Keratinocyte (primary cell): ENCODE measurements at regions not wholly inside any gene's neighbourhood (a gene's known extent, or its start where the extent isn't known, plus 50 kb on each side); places are given as distances from the start of the nearest gene placed in this dataset.
"Not testable (repeated sequence)": the region's sequence is repeated elsewhere in the genome, so short reads cannot be mapped to it uniquely, and the experiment has no call there.

Experiments used
- DNase-seq: peaks from one replicate; pipeline ENCODE4 v3.0.0-alpha.2; 2011; ENCODE audit warnings: low read depth, missing footprints, low spot score
- FAIRE-seq: peaks from 2 replicates; lab custom pipeline; 2011; peaks lifted over from hg19 to GRCh38; lab: Jason Lieb, UNC
- H2AFZ ChIP-seq: 2 replicates; pipeline ENCODE4 v1.6.0; 2012; ENCODE audit warnings: low read length, control low read depth, inconsistent platforms; ENCODE audit not compliant: control insufficient read depth
- H3K27ac ChIP-seq: 2 replicates; pipeline ENCODE4 v1.5.1; 2011; ENCODE audit warnings: low read length; ENCODE audit not compliant: control insufficient read depth, insufficient read depth
- H3K27me3 ChIP-seq: 3 replicates; pipeline ENCODE4 v1.6.0; 2011; ENCODE audit warnings: low read length; ENCODE audit not compliant: control insufficient read depth, insufficient read depth; ENCODE audit errors: extremely low read depth
- H3K36me3 ChIP-seq, 2 experiments: 2 replicates in 1 of 2; 3 replicates in 1 of 2; pipeline ENCODE4 v1.5.1; 2011; ENCODE audit warnings: low read length in 2 of 2, mild to moderate bottlenecking in 1 of 2; ENCODE audit not compliant: control insufficient read depth in 2 of 2, insufficient read depth in 2 of 2; ENCODE audit errors: extremely low read depth in 1 of 2
- H3K4me1 ChIP-seq: 3 replicates; pipeline ENCODE4 v1.5.1; 2011; ENCODE audit warnings: low read length; ENCODE audit not compliant: control insufficient read depth, insufficient read depth; ENCODE audit errors: extremely low read depth
- H3K4me2 ChIP-seq: 3 replicates; pipeline ENCODE4 v1.6.0; 2011; ENCODE audit warnings: low read depth, low read length; ENCODE audit not compliant: control insufficient read depth, insufficient read depth; ENCODE audit errors: extremely low read depth
- H3K4me3 ChIP-seq, 3 experiments: fragments of 200-600 bp in 1 of 3; sonication (generic) in 1 of 3; 2 replicates in 2 of 3; 3 replicates in 1 of 3; pipeline ENCODE4 v1.5.1; 2011 to 2016; ENCODE audit warnings: low read length in 3 of 3, mild to moderate bottlenecking in 3 of 3, control low read depth in 2 of 3, inconsistent platforms in 1 of 3, low read depth in 1 of 3, mixed read lengths in 1 of 3, mixed run types in 1 of 3, moderate library complexity in 1 of 3; ENCODE audit not compliant: control insufficient read depth in 2 of 3, insufficient read depth in 2 of 3; ENCODE audit errors: extremely low read depth in 1 of 3
- H3K79me2 ChIP-seq: 2 replicates; pipeline ENCODE4 v1.6.0; 2012; ENCODE audit warnings: low read length; ENCODE audit not compliant: control insufficient read depth, insufficient read depth
- H3K9ac ChIP-seq: 3 replicates; pipeline ENCODE4 v1.6.0; 2011; ENCODE audit warnings: low read length; ENCODE audit not compliant: control insufficient read depth, insufficient read depth; ENCODE audit errors: extremely low read depth
- H3K9me1 ChIP-seq: 3 replicates; pipeline ENCODE4 v1.6.0; 2011; ENCODE audit warnings: low read length; ENCODE audit not compliant: control insufficient read depth, insufficient read depth; ENCODE audit errors: extremely low read depth
- H3K9me3 ChIP-seq: 2 replicates; pipeline ENCODE4 v1.5.1; 2012; ENCODE audit warnings: low read depth, low read length; ENCODE audit not compliant: control insufficient read depth
- H4K20me1 ChIP-seq: 3 replicates; pipeline ENCODE4 v1.6.0; 2011; ENCODE audit warnings: low read length; ENCODE audit not compliant: control insufficient read depth, insufficient read depth; ENCODE audit errors: extremely low read depth
- dilution Hi-C: fragments of 300-500 bp; cut with MboI; formaldehyde crosslinking; loops from one replicate; pipeline ENCODE4 v1.7.0; 2020; ENCODE audit warnings: low sequenced_read_pairs; ENCODE audit not compliant: extremely low pct_ligation_motif_present

DNA sequence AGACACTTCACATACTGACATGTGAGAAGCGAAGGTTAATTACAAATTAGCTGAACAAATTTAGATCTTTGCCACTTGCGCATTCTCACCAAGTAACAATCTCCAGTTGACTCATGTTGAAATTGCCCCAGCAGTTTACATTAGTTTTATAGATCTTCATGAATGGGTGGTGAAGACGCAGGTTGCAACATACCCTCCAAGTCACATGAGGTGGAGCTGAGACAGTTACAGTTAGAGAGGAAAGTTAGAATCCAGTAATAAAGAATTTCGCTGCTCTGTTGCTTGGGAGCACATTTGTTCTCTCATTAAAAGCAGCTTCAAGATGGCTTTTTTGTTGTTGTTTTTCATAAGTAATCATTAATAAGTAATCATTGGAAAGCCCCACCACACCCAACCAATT is 119.7 kb downstream of the LAT start:
- DNase-seq, H3K4me3 ChIP-seq, H3K4me1 ChIP-seq, dilution Hi-C loops, H2AFZ ChIP-seq, FAIRE-seq, H3K9ac ChIP-seq, H3K9me1 ChIP-seq, H3K9me3 ChIP-seq, H3K36me3 ChIP-seq, H4K20me1 ChIP-seq, H3K4me2 ChIP-seq, H3K79me2 ChIP-seq, H3K27ac ChIP-seq: not testable (repeated sequence)
- H3K27me3 ChIP-seq = peaks cover 14% of the 10 kb centered on the region

DNA sequence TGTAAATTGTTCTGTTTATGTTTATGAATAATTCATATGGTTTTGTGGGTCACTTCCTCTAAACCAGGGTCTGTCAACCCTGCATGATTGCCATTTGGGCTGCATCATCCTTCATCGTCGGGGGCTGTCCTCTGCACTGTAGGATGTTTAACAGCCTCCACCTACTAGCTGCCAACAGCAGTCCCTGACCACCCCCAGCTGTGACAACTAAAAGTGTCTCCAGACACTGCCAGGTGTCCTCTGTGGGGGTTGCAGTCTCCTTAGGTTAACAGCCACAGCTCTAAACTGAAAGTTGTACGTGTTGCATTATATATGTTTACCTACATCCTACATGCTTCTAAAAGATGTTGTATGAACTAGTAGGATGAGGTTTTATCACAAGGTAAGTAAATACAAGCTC is 113.1 kb downstream of the LAT start:
- H2AFZ ChIP-seq, H3K36me3 ChIP-seq, H3K4me1 ChIP-seq, dilution Hi-C loops, H3K79me2 ChIP-seq, H3K27ac ChIP-seq, H4K20me1 ChIP-seq, H3K4me2 ChIP-seq, H3K9me3 ChIP-seq, FAIRE-seq, DNase-seq, H3K9me1 ChIP-seq, H3K27me3 ChIP-seq, H3K4me3 ChIP-seq, H3K9ac ChIP-seq: not testable (repeated sequence)

DNA sequence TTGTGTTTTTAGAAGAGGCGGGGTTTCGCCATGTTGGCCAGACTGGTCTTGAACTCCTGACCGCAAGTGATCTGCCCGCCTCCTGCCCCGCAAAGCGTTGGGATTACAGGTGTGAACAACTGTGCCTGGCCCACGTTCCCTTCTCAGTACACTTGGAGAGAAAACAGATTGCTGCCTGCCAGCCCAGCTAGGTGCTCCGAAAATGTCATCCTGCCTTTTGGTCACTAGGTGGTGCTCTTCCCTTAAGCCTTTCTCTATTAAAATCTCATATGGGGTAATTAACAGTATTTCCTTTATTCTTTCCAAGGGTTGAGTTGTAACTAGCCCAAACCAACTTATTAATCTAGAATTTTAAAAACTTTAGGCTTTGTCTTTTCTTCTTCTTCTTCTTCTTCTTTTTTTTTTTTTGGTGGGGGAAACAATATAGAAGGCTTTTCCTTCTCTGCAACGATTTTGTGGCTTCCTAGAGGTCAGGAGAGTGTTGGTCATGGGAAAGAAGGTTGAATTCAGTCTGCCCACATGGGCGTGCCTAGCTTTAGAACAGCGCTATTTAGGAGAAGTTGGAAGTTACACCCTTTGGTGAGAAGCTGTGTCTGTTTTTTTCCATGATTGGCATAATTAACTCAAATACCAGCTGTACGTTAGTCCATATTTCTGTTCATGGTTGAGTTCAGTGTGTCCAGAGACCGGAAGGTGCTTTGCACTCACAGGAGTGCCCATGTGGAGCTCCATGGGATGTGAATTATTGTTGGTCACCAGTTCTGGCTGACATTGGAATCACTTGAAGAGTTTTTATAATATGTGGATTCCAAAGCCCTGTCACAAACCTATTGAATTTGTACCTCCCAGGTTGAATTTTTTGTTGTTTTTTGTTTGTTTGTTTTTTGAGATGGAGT is 110.1 kb downstream of the LAT start:
- not testable (repeated sequence) for H3K79me2 ChIP-seq, FAIRE-seq

DNA sequence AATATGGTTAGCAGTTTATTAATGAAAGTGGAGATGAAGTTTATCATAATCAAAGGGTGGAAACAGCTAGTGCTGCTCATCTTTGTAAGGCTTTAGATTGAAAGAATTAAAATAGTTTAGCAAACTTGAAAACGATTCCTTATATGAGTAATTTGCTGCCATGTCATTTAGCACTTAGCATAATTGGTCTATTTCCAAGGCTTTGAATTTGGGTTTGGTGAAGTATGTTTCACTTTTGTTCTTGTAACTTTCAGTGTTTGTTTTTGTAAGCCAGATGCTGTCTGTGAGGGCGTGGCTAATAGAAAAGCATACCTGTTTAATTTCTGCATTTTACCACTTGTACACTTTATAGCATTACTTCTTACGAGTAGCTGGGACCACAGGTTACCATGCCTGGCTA is 109.5 kb downstream of the LAT start:
- H3K79me2 ChIP-seq, H3K9me3 ChIP-seq, H3K4me1 ChIP-seq, H3K9ac ChIP-seq, H4K20me1 ChIP-seq, DNase-seq, H3K4me2 ChIP-seq, H3K4me3 ChIP-seq, dilution Hi-C loops, H3K36me3 ChIP-seq, H2AFZ ChIP-seq, H3K27ac ChIP-seq, FAIRE-seq, H3K9me1 ChIP-seq, H3K27me3 ChIP-seq: not testable (repeated sequence)

More for the DNA sequence above, 110.1 kb downstream of the LAT start:
- H3K27me3 ChIP-seq, H3K4me1 ChIP-seq, H3K4me3 ChIP-seq, DNase-seq, H3K4me2 ChIP-seq, H3K27ac ChIP-seq, H4K20me1 ChIP-seq, H3K9me3 ChIP-seq, H3K9ac ChIP-seq, H3K36me3 ChIP-seq, dilution Hi-C loops, H3K9me1 ChIP-seq, H2AFZ ChIP-seq: not testable (repeated sequence)

DNA sequence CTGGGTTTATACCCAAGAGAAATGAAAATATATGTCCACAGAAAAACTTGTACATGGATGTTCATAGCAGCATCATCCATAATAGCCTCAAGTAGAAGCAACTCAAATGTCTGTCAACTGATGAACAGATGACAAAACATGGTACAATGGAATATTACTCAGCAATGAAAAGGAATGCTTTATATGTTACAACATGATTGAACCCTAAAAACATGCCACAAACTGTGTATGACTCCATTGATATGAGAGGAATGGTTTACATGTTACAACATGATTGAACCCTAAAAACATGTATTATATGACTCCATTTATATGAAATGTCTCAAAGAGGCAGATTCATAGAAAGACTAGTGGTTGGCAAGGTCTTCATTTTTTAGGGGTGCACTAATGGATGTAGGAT is 104.8 kb downstream of the LAT start:
- H4K20me1 ChIP-seq, H3K9me3 ChIP-seq, H3K9me1 ChIP-seq, H3K4me2 ChIP-seq, H3K27me3 ChIP-seq, H3K79me2 ChIP-seq, dilution Hi-C loops, H3K4me1 ChIP-seq, DNase-seq, H3K4me3 ChIP-seq, H3K9ac ChIP-seq, H2AFZ ChIP-seq, H3K27ac ChIP-seq, H3K36me3 ChIP-seq, FAIRE-seq: not testable (repeated sequence)
